ENCODE measurements at regions not wholly inside any gene's neighbourhood (a gene's known extent, or its start where the extent isn't known, plus 50 kb on each side); places are given as distances from the start of the nearest gene placed in this dataset.

- Histone ChIP-seq H2AFZ (ENCODE audit: low read length) (no peak overlapping the region), H3K4me3 (replicated peaks in 1 of 3; ENCODE audit: insufficient read depth in 1 of 3, low read depth in 2 of 3, low read length in 3 of 3) (no peak overlapping the region), H3K4me1 (ENCODE audit: insufficient read depth, low read length) (no peaks in the 10 kb centered on the region), H4K20me1 (ENCODE audit: insufficient read depth, low read length) (no peaks in the 10 kb centered on the region), H3K79me2 (ENCODE audit: insufficient read depth, low read length) (no peaks in the 10 kb centered on the region), H3K27me3 (ENCODE audit: control insufficient read depth in 1 of 2, insufficient read depth in 2 of 2, low read length in 2 of 2) (peaks cover 1 to 20% of the 10 kb centered on the region in 2 experiments; a peak in 2 of 5 replicates), H3K9me3 (ENCODE audit: low read length) (no peaks in the 10 kb centered on the region), H3K4me2 (ENCODE audit: low read depth, low read length) (no peak overlapping the region), H3K36me3 (replicated peaks in 1 of 2; ENCODE audit: control insufficient read depth in 1 of 2, insufficient read depth in 2 of 2, low read length in 2 of 2) (no peaks in the 10 kb centered on the region), H3K27ac (ENCODE audit: extremely low read length, insufficient read depth, low read length) (no peak overlapping the region), H3K9ac (ENCODE audit: insufficient read depth, low read depth, low read length) (no peak overlapping the region)
- intact Hi-C loops (cut with micrococcal nuclease; ENCODE audit: unreplicated experiment) (no loop called here), in situ Hi-C loops (cut with HindIII; ENCODE audit: extremely low pct_ligation_motif_present, low pct_unique_long_range_greater_than_20kb) (no loop called here)
- no peak for DNase-seq (ENCODE audit: low spot score)
- ATAC-seq = no peak
- BruUV-seq (replicated peaks) = no TSS peak
- 10% methylated on average over 5 of the region's 5 CpGs for WGBS (ENCODE audit: low lambda C conversion rate)
- no peak for FAIRE-seq
- TF ChIP-seq ZFYVE20 (CRISPR knock-in tag; IDR thresholded peaks at IDR 0.05; ENCODE audit: borderline replicate concordance, low read depth) = no peak
- TF ChIP-seq CBX1 (IDR thresholded peaks at IDR 0.05; ENCODE audit: low read depth) = no peak
- no peak for TF ChIP-seq TRIM22 (IDR thresholded peaks at IDR 0.05)
- TF ChIP-seq RARG (CRISPR knock-in tag; IDR thresholded peaks at IDR 0.05; ENCODE audit: low read depth) = no peak
- TF ChIP-seq ZNF766 (CRISPR knock-in tag; IDR thresholded peaks at IDR 0.05; ENCODE audit: borderline replicate concordance) = no peak
- TF ChIP-seq GTF2F1 (IDR thresholded peaks at IDR 0.05; ENCODE audit: low read length) = no peak
- TF ChIP-seq ZNF672 (CRISPR knock-in tag; IDR thresholded peaks at IDR 0.05) = no peak
- TF ChIP-seq ZNF547 (CRISPR knock-in tag; IDR thresholded peaks at IDR 0.05) = no peak
- no peak for TF ChIP-seq SMC3 (IDR thresholded peaks at IDR 0.05; ENCODE audit: low read length)
- no peak for TF ChIP-seq NR3C1 (CRISPR knock-in tag; IDR thresholded peaks at IDR 0.05)
- no peak for TF ChIP-seq ZBTB20 (CRISPR knock-in tag; IDR thresholded peaks at IDR 0.05; ENCODE audit: borderline replicate concordance, low read depth)
- ChIA-PET POLR2A (no interaction called here), CTCF (ENCODE audit: low intra/inter-chr PET ratio, low total read pairs) (no interaction called here)
These were observed 59.5 kb upstream of the ALDH1B1 start for GRCh38 chr9:38333047-38333446.
